ENCODE measurements at regions not wholly inside any gene's neighbourhood (a gene's known extent, or its start where the extent isn't known, plus 50 kb on each side); places are given as distances from the start of the nearest gene placed in this dataset.
"Not testable (repeated sequence)": the region's sequence is repeated elsewhere in the genome, so short reads cannot be mapped to it uniquely, and the experiment has no call there.

DNA sequence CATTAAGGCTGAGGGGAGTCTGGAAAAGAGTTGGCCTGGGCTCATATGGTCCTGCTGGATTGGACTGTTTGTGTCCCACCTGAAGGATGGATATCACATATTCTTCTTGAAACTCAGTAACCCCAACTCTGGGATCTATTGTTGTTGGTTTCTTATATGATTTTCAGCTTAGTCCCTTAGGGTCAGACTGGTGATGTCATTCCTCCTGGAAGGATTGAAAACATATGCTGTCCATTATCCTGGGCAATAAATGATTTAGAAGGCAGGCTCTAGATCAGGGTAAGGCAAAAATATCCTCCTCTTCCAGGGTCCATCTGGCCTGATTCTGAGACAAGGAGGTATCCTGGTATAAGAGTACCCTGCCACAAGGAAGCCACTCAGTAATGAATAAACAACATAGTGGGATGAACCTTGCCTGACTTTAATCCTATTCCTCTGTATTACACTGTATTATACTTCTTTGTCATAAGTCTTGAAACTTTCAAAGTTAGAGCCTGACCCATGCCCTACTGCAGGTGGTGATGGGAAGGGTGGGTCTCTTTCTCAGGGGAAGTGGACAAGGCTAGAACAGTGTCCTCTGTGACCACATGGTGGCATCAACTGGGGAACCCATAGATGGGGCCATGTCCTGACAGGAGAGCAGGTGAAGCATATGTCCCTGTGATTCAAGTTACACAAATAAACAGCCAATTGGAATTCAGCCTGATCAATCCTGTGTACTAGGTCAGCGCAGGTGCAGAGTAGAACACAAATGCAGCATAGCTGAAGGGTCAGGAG is 454.4 kb upstream of the TRPC7 start:
- Histone ChIP-seq H3K36me3 (no peaks in the 10 kb centered on the region), H3K27me3 (no peaks in the 10 kb centered on the region), H3K4me1 (no peaks in the 10 kb centered on the region), H3K9me3 (no peaks in the 10 kb centered on the region), H3K27ac (no peak overlapping the region), H3K4me3 (no peak overlapping the region)
- WGBS, 5 donors: 73 to 92% (median 86%) methylated on average over 1 of the region's 1 CpG
- DNase-seq: no peak
- intact Hi-C loops (cut with DNase I; ENCODE audit: low total_unique reads): no loop called here
- TF ChIP-seq POLR2A (IDR thresholded peaks at IDR 0.05) (no peak), CTCF (IDR thresholded peaks at IDR 0.05) (no peak), POLR2AphosphoS5 (IDR thresholded peaks at IDR 0.05) (no peak), EP300 (IDR thresholded peaks at IDR 0.05) (no peak)

- intact Hi-C loops (cut with DNase I; ENCODE audit: low total_unique reads): no loop called here
- Histone ChIP-seq H3K36me3 (no peaks in the 10 kb centered on the region), H3K9me3 (no peaks in the 10 kb centered on the region), H3K4me1 (no peaks in the 10 kb centered on the region), H3K27ac (no peak overlapping the region), H3K4me3 (no peak overlapping the region), H3K27me3 (no peaks in the 10 kb centered on the region)
- no peak for TF ChIP-seq EP300 (IDR thresholded peaks at IDR 0.05)
- TF ChIP-seq POLR2A (IDR thresholded peaks at IDR 0.05): no peak
- no peak for TF ChIP-seq CTCF (IDR thresholded peaks at IDR 0.05)
- TF ChIP-seq POLR2AphosphoS5 (IDR thresholded peaks at IDR 0.05): no peak
- whole genome bisulfite sequencing, 5 donors: 79 to 89% (median 86%) methylated on average over 2 of the region's 2 CpGs
- no peak for DNase-seq
These were observed 451.0 kb upstream of the TRPC7 start for GRCh38 chr5:136816327-136816726.

GRCh38 chr5:136814619-136815378 is 449.5 kb upstream of the TRPC7 start:
- intact Hi-C loops (cut with DNase I; ENCODE audit: low total_unique reads): no loop called here
- H3K9me3 ChIP-seq: no peaks in the 10 kb centered on the region
- no peak overlapping the region for H3K27ac ChIP-seq
- 61 to 73% (median 67%) methylated on average over 11 of the region's 11 CpGs for WGBS, 5 donors
- TF ChIP-seq POLR2AphosphoS5 (IDR thresholded peaks at IDR 0.05): no peak
- no peak for TF ChIP-seq EP300 (IDR thresholded peaks at IDR 0.05)
- no peak for TF ChIP-seq CTCF (IDR thresholded peaks at IDR 0.05)
- TF ChIP-seq POLR2A (IDR thresholded peaks at IDR 0.05): no peak
- H3K36me3 ChIP-seq: no peaks in the 10 kb centered on the region
- H3K4me3 ChIP-seq: no peak overlapping the region
- DNase-seq: peak in 1 of 2 donors; percentile 70
- no peaks in the 10 kb centered on the region for H3K4me1 ChIP-seq
- no peaks in the 10 kb centered on the region for H3K27me3 ChIP-seq

- intact Hi-C loops (cut with DNase I; ENCODE audit: low total_unique reads); H3K4me1 ChIP-seq: not testable (repeated sequence)
- WGBS, 5 donors: 67 to 69% (median 69%) methylated on average over 2 of the region's 2 CpGs
These were observed 446.9 kb upstream of the TRPC7 start for GRCh38 chr5:136812270-136812669.

DNA sequence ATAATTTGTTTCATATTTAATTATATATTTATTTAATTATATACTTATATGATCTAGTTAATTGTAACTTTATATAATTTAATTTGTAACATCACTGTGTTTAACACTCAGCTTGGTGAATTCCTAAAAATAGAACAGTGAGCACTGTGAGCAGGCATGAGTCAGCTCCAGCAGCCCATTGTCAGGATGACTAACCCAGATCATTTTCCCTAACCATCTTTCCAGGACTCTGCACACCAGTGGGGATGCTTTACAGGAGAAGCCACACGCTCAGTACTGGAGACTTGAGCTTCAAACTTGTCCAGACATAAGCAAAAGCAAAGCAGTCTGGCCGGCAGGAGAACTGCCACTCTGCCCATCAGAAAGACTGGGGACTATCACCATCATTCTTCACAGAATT is 446.2 kb upstream of the TRPC7 start:
- DNase-seq: no peak
- Histone ChIP-seq H3K36me3 (no peaks in the 10 kb centered on the region), H3K9me3 (no peaks in the 10 kb centered on the region), H3K27me3 (no peaks in the 10 kb centered on the region), H3K4me1 (no peaks in the 10 kb centered on the region), H3K27ac (no peak overlapping the region), H3K4me3 (no peak overlapping the region)
- 55 to 74% (median 73%) methylated on average over 2 of the region's 2 CpGs for WGBS, 5 donors
- no peak for TF ChIP-seq POLR2AphosphoS5 (IDR thresholded peaks at IDR 0.05)
- intact Hi-C loops (cut with DNase I; ENCODE audit: low total_unique reads): no loop called here

More at GRCh38 chr5:136812270-136812669, 446.9 kb upstream of the TRPC7 start:
- not testable (repeated sequence) for H3K27ac ChIP-seq, H3K27me3 ChIP-seq, H3K9me3 ChIP-seq, H3K4me3 ChIP-seq, DNase-seq, H3K36me3 ChIP-seq
